GM12878 (cell line): ENCODE measurements at regions not wholly inside any gene's neighbourhood (a gene's known extent, or its start where the extent isn't known, plus 50 kb on each side); places are given as distances from the start of the nearest gene placed in this dataset.

Experiments used
- ATF3 ChIP-seq: IDR thresholded peaks from 2 replicates; pipeline ENCODE4 v1.6.1; 2011; ENCODE audit warnings: low read depth, mild to moderate bottlenecking, low read length, moderate library complexity, borderline replicate concordance; ENCODE audit errors: extremely low read depth
- BACH1 ChIP-seq: fragments of 450-650 bp; IDR thresholded peaks from 2 replicates; pipeline ENCODE4 v1.6.1; 2017; ENCODE audit warnings: mild to moderate bottlenecking, borderline replicate concordance
- CTCF ChIP-seq, 3 experiments: IDR thresholded peaks in 2 of 3; conservative IDR thresholded peaks in 1 of 3; 2 replicates each; pipeline ENCODE4 v1.5.1; 2011; ENCODE audit warnings: low read depth in 3 of 3, low read length in 3 of 3, mild to moderate bottlenecking in 3 of 3, control low read depth in 2 of 3, moderate library complexity in 2 of 3, inconsistent platforms in 1 of 3, mixed read lengths in 1 of 3; ENCODE audit not compliant: control insufficient read depth in 2 of 3, insufficient read depth in 1 of 3; ENCODE audit errors: extremely low read depth in 1 of 3
- EZH2 ChIP-seq: IDR thresholded peaks from 2 replicates; pipeline ENCODE4 v1.6.1; 2012; ENCODE audit warnings: low read depth, mild to moderate bottlenecking, control low read depth, inconsistent platforms, low read length, borderline replicate concordance; ENCODE audit not compliant: control insufficient read depth
- GABPA ChIP-seq: IDR thresholded peaks from 2 replicates; pipeline ENCODE4 v1.6.1; 2014; ENCODE audit warnings: antibody characterized with exemption, low read depth, mild to moderate bottlenecking, inconsistent platforms
- MAX ChIP-seq: IDR thresholded peaks from 2 replicates; pipeline ENCODE4 v1.6.1; 2012; ENCODE audit warnings: low read depth, low read length, improper control_type of control experiment
- MTA2 ChIP-seq: fragments of 450-650 bp; IDR thresholded peaks from 2 replicates; pipeline ENCODE4 v1.6.1; 2016; ENCODE audit warnings: low read depth, mild to moderate bottlenecking, moderate library complexity
- MXI1 ChIP-seq: fragments of 150-350 bp; IDR thresholded peaks from 2 replicates; pipeline ENCODE4 v1.6.1; 2011; ENCODE audit warnings: low read depth, mild to moderate bottlenecking, inconsistent platforms, low read length, improper control_type of control experiment
- POLR2AphosphoS5 ChIP-seq: IDR thresholded peaks from 2 replicates; pipeline ENCODE4 v1.6.1; 2011; ENCODE audit warnings: mild to moderate bottlenecking, low read length, inconsistent platforms
- PRDM15 ChIP-seq: fragments of 450-650 bp; formaldehyde crosslinking; IDR thresholded peaks from 2 replicates; pipeline ENCODE4 v1.4.0; 2020; ENCODE audit warnings: mild to moderate bottlenecking, moderate library complexity
- SRF ChIP-seq, 2 experiments: IDR thresholded peaks; 2 replicates each; pipeline ENCODE4 v1.6.1; 2011; ENCODE audit warnings: low read depth in 2 of 2, low read length in 2 of 2, mild to moderate bottlenecking in 1 of 2, moderate library complexity in 1 of 2
- TCF12 ChIP-seq: IDR thresholded peaks from 2 replicates; pipeline ENCODE4 v1.6.1; 2011; ENCODE audit warnings: low read depth, mild to moderate bottlenecking, low read length
- WRNIP1 ChIP-seq: IDR thresholded peaks from 2 replicates; pipeline ENCODE4 v1.6.1; 2011; ENCODE audit warnings: low read depth, low read length, improper control_type of control experiment, borderline replicate concordance
- TF ChIP-seq, protein P1 (sequence below): IDR thresholded peaks from 2 replicates; pipeline ENCODE4 v1.6.1; 2012; ENCODE audit warnings: improper control_type of control experiment, low read depth, low read length; ENCODE audit not compliant: insufficient replicate concordance

DNA sequence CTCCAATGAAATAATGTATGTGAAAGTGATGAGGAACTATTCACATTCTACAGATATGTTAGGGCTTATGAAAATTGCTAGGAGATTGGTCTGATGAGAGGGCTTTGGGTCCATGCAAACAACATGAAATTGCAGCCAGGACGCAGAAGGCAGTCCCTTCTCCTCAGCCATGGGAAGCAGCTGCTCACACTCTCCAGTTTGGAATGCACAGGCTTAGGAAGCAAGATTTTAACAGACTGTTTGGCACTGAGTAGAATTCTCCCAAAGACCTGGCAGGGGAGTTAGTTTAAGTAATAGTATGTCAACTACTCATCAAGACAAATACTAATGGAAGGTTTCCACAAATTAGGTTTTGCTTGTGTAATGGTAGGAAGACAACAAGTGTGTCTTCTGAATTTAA, 500.7 kb upstream of the ARRDC4 start:
- TF ChIP-seq, protein P1, sequence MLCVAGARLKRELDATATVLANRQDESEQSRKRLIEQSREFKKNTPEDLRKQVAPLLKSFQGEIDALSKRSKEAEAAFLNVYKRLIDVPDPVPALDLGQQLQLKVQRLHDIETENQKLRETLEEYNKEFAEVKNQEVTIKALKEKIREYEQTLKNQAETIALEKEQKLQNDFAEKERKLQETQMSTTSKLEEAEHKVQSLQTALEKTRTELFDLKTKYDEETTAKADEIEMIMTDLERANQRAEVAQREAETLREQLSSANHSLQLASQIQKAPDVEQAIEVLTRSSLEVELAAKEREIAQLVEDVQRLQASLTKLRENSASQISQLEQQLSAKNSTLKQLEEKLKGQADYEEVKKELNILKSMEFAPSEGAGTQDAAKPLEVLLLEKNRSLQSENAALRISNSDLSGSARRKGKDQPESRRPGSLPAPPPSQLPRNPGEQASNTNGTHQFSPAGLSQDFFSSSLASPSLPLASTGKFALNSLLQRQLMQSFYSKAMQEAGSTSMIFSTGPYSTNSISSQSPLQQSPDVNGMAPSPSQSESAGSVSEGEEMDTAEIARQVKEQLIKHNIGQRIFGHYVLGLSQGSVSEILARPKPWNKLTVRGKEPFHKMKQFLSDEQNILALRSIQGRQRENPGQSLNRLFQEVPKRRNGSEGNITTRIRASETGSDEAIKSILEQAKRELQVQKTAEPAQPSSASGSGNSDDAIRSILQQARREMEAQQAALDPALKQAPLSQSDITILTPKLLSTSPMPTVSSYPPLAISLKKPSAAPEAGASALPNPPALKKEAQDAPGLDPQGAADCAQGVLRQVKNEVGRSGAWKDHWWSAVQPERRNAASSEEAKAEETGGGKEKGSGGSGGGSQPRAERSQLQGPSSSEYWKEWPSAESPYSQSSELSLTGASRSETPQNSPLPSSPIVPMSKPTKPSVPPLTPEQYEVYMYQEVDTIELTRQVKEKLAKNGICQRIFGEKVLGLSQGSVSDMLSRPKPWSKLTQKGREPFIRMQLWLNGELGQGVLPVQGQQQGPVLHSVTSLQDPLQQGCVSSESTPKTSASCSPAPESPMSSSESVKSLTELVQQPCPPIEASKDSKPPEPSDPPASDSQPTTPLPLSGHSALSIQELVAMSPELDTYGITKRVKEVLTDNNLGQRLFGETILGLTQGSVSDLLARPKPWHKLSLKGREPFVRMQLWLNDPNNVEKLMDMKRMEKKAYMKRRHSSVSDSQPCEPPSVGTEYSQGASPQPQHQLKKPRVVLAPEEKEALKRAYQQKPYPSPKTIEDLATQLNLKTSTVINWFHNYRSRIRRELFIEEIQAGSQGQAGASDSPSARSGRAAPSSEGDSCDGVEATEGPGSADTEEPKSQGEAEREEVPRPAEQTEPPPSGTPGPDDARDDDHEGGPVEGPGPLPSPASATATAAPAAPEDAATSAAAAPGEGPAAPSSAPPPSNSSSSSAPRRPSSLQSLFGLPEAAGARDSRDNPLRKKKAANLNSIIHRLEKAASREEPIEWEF: no peak
- TF ChIP-seq POLR2AphosphoS5 (no peak), EZH2 (no peak), PRDM15 (CRISPR knock-in tag) (no peak), ATF3 (no peak), CTCF (IDR thresholded peaks at IDR 0.05 in 2 of 3, conservative IDR thresholded peaks at IDR 0.05 in 1 of 3; ENCODE audit: control insufficient read depth in 2 of 3, extremely low read depth in 1 of 3, insufficient read depth in 1 of 3, low read depth in 3 of 3, low read length in 3 of 3) (no peak), GABPA (no peak), SRF (IDR thresholded peaks at IDR 0.05; ENCODE audit: low read depth in 2 of 2, low read length in 2 of 2) (no peak), MAX (no peak), MTA2 (no peak), TCF12 (no peak), MXI1 (no peak), BACH1 (no peak), WRNIP1 (no peak)
